Stimulated activated CD4-positive, alpha-beta T cell treated with anti-CD3 and anti-CD28 coated beads, Interleukin-12 subunit alpha, Interleukin-12 subunit beta, amount 100 ng/mL, for 4 hours (primary cell): ENCODE measurements at regions not wholly inside any gene's neighbourhood (a gene's known extent, or its start where the extent isn't known, plus 50 kb on each side); places are given as distances from the start of the nearest gene placed in this dataset.

ENCODE experiments used
- DNase-seq: peaks from one replicate; pipeline ENCODE4 v3.0.0-alpha.2; 2020

DNA sequence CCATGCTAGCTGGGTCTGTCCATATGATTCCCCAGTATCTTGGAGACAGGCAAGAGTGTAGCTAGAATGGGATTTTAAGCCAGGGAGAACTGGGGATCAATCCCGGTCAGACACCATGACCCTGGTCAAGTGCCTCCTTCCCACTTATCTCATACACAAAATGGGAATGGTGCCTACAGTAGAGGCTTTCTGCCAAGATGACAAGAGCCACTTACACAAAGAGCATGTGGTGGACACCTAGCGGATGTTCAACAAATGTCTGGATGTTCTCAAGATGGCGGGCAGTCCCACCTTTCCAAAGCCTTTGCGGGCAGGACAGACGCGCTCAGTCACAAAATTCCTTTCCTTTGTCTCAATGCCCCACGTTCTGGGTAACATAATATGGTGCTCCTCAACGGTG is 57.3 kb downstream of the MAF start:
- DNase-seq: no peak

DNA sequence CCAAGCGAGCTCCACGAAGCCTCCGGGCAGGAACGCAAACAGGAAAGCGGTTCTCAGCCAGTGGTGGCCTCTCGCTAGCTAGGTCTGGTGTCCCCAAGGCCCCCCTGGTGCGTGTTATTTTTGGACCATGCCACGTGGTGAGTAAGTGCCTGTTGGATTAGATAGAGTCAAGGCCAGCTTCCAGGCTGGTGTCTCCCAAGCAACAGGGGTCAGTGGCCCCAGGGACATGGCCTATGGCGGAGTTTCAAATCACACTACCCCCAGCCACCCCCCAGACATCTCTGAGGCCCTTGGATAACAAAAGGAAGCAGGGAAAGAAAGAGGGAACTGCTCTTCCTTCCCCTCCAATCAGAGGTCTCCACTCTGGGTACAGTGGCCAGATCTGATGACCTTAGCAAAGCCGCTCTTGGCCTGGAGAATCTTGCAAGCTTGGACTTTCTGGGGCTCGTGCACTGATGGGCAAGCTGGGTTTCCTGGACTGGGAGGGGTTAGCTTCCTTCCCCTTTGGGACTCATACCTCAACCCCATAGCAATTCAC is 58.2 kb downstream of the MAF start:
- no peak for DNase-seq

DNA sequence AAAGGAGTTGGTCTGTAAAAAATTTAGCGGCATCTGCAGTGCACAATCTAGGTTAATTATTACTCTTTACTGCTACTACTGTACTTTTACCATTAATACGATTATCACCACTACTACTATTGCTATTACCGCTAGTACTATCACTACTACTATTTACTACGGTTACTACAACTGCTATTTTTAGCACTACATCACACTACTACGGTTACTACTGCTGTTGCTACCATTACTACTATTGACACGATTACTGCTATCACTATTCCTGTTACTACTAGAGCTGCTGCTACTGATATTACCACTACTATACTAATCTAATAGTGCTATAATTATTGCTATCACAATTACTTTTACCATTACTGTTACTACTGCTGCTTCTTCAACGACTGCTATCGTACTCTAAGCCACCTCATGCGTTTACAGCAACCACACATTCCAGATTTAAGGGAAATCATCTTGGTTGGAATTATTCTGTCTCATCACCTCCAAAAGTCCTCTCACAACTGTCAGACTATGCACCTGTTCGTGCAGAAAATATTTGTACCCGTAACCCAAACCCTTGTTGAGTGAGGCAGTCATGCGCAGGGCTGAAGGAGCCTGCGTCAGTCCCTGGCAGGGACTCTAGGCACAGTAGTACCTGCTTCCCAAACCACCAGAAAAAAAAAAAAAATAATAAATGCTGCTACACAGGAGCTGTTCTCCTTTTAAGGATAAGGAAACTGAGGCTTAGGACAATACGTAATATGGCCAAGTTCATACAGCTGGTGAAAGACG is 59.5 kb downstream of the MAF start:
- no peak for DNase-seq

DNA sequence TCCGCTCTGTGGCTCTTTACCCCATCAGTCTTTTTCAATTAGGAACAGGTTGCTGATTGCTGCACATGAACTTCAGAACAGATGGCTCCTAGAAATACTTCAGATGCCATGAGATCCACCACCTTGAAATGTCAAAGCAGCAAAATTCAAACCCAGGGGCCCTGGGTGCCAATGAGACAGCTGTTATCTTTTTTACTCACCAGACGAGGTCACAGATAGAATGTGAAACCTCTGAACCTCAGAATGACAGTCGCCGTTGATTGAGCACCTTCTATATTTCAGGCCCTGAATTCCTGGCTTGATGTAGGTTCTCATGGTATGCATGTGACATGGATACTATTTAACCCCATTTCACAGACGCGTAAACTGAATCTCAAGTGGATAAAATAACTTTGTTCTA is 63.0 kb downstream of the MAF start:
- no peak for DNase-seq

DNA sequence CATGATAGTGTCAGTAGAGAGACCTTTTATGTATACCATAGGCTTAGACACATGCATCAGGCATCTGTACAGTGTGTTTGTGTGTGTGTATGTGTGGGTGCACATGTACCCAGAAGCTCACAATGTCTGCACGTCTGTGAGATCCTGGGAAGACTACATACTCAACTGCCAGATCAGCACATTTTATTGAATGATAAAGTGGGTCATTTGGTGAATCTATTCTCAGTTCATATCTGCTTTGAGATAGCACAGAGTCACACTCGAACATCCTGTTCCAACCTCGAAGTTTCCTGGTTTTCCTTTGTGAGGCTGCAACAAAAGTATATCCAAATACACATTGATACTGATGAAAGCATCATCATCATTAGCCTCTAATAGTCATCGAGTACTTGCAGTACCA is 63.6 kb downstream of the MAF start:
- DNase-seq: no peak

DNA sequence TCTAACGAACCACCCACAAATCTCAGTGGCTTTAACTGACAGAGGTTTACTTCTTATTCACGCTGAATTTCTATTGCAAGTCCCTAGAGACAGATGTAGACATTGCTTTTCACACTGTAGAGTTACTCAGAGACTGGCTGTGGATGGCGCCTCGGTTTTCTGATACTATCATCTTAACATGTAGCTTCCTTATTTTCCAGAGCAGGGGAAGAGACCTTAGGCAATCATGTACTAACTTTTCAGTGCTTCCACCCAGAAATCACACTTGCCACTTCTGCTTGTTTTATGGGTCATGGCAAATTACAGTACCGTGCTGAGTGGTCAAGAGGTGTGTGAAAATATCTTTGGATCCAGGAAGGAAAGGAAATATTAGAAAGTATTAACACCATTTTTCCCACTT is 65.4 kb downstream of the MAF start:
- DNase-seq: no peak

DNA sequence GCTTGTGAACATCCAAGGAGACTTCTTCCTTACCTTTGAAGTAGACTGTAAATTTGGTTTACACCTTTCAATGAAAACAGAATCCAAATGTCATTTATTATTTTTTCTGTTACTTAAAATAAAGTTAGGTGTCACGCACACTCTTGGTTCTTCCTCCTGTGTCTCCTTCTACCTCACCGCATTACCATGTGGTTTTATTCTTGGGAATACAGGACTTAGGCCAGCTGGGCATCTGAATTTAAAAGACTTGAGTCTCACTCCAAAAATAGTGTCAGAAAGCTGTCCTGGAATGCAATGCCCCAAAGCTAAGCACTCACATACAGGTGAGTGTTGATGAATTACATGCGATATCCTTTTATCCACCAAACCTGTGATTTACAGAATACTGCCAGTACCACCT is 66.4 kb downstream of the MAF start:
- no peak for DNase-seq

DNA sequence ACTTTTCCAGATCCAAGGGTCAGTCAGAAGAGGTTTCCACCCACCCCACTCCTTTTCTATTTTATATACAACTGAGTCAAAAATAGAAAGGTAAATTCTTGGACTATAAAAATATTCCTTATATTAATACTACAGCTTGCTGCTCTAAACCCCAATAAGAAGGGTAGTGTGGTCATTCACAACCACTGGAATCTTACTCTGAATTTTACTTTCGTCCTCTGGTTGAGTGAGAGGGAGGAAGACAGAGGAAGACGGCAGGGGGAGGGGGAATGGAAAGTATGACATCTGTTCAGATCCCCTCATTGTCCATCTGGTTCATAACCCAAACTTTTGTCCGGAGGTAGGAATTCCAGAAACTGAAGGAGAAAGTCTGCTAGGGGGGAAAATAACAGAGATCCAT is 67.2 kb downstream of the MAF start:
- no peak for DNase-seq

DNA sequence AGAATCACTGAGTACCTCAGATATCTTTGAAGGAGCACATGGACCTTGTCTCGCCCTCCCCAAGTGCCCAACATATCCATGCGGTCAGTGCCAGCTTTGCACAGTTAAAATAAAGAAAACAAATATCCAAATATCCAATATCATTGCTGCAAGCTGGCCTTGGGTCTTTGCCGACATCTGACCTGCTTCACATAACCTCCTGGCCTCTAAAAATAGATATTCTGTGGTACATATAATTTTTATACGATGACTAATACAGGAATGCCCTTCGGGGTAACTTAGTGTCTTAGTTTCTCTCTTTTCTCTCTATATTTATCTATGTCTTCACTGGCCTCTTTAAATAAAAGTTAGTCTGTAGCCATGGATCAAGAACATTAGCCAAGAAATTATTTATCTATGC is 67.8 kb downstream of the MAF start:
- no peak for DNase-seq

DNA sequence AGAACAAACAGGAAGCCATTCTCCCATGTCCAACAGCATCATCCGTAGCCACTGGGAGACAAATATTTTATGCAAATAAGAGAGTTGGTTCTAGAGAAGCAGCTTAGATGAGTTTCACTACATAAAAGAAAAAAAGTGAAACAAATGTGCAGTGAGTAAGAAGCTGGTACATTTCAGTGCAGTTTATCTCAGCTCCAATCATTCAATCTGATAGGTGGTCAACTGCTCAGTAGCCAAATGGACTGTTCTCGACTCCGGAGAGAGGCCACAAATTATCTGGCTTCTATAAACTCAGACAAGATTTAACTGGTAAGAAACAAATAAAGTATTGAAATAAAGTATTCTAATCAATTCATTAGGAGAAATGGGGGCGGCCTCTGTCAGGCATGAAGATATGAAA is 68.3 kb downstream of the MAF start:
- DNase-seq: no peak

DNA sequence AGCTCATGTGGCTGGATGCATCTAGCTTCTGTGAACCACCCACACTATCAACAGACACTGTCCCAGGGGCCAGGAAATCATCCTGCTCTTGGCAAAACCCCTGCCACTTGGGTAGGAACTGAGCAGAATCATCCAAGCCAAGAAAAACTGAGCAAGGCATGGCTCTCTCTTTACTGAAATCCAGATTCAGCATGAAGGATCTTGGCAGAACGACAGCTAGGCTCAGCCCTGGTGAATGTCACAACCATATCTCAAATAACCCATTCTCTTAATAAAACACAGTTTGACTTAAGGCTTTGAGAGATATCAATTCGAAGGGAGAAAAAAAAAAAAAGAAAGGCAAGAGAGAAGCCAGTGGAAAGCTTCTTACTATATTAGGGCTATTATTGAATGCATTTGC is 72.2 kb downstream of the MAF start:
- DNase-seq: no peak

DNA sequence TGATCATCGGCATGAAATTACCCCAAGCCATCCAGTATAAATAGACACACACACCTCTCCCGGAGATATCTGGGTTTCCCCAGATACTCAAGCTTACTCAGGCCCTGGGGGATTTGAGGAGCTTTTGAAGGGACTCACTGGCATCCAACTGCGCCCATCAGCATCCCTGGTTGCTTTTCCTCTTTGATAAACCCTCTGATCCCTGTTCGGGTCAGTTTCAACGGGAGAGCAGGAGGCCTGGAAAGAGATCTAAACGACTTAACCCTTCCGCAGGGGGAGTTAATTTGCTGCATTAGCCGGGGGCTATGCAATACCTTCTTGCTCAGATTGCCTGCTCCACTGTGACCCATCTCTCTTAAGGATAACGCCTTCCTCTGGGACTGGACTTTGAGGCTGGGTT is 76.6 kb downstream of the MAF start:
- no peak for DNase-seq

DNA sequence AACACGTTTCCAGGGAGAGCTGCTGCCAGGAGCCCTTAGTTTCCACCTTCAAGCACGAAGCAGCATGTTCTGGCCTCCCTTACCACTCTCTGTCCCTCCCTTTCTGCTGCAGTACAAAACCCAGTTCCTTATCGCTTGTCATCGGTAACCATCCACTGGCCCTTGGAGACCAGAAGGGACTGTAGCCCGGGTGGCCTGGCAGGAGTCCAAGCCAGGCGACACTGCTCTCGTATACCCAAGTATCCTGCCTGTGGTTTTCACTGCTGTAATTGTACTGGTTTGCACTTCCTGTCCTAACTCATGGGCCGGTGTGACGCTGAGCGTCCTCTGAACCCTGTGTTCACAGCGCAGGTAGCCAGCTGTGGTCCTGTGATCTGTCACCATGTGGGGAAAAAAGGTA is 81.1 kb downstream of the MAF start:
- DNase-seq: no peak

DNA sequence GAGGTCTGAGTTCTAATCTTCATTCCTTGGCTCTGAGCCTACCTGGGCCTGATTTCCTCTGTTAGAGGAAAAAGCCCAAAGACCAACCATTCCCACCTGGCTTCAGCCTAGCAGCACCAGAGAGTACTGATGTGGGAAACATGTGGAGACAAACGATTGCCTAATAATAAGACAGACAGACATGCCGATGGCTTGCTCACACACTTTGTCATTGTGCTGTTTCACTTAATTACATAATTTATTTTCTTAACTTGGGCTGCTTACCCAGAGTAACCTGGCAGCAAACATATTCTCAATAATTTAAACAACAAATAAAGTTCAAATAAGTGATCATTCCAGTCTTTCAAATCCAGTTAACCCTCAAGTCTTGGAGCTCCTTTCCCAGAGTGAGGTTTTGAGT is 83.4 kb downstream of the MAF start:
- no peak for DNase-seq

DNA sequence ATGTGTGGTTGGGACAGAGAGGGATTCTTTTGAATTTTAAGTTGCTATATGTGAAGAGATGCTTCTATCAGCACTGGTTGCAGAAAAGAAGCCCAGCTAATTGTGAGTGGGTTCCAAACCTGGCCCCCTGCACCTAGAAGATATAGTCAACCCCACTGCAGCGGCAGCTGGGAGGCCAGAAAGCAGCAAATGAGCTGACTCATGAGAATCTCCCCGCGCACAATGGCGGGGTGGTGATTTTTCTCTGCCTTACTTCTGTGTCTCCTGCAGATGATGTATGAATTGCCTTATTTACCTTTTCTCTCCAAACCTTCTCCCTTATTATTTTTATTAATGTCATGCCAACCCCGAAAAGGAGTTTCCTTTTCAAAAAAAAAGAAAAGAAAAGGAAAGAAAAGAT is 89.7 kb downstream of the MAF start:
- DNase-seq: no peak

DNA sequence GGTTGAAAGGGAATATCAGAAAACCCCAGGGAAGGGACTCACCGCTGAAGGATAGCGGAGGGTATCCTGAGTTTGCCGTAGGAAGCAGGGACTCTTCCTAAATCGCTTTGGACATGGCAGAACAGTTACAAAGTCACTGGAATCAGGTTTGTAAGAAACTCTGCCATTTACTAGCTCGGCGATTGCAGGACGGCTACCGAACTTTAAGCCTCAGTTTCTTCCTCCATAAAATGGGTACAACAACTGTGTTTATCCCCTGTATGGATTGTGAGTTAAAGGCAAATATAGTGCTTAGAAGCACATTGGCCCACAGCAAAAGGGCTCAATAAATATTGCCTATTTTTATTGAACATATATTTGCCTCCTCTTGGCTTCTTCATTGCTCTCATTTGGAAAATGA is 90.6 kb downstream of the MAF start:
- no peak for DNase-seq

DNA sequence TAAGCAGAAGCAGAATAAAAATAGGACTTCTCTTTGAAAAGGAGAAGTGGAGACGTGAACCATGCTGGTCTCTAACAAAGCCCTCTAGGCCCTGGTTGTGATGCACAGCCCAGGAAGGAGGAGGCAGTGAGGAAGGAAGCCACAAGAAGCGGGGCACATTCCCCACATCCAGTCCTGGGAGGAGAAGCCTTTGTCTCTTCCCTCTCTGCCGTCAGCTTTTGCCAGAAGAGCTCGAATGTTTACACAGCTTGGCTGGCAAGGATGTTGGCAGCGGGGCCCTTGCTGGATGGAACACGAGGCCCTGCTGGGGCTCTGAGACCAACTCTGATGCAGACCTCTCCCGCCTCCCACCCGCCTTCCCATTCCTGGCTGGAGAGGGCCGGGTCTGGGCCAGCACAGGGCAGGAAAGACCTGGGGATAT is 91.3 kb downstream of the MAF start:
- DNase-seq: no peak

DNA sequence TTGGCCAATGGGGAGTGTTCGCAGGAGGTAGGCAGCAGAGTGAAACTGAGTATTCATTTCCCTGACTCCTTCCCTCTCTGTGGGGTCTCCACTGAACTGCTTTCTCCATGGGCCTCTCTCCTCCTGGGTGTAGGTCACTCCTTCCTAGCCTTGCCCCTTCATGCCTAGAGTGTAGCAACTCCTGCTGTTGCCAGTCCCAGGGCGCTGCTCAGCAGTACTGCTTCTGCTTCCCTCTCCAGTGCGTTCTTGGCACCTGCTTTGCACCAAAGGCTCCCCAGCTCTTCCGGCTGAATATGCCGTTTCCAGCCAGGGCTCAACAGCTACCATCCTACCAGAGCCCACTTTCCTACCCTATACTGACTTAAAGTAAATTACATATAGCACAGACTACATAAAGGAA is 92.2 kb downstream of the MAF start:
- no peak for DNase-seq

DNA sequence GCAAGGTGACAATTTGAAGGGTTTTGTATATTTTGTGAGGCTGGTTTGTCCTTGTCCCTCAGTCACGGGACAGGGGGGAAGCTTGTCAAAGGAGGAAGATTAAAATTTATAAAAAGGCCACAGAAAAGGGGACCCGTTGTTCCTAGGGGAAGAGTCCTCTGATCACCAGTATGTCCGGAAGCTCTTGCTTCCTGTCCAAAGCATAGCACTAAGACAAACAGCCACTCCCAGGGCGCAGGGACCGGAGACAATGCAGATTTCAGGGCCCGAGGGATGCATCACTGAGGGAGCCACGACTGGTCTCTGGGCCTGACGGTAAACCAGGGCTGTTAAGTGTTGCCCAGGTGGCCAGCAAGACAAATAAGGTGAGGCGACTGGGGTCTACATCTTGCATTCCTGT is 95.2 kb downstream of the MAF start:
- no peak for DNase-seq

DNA sequence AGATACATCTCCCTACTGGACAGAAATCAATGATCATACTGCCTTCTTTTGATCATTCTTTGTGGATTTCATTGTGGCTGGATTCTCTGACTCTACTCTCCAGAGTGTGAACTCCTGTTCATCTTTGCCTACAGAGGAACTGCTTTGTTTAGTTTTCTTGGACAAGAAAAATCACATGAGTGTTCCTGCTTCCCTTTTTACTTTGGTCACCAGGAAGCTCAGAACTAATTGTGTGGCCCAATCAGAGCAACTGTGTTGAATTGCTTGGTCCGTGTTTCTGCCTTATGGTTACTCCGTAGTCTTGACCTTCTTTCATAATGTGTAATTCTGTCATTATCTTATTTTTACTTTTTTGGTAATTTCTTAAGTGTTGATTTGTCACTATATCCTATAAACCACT is 97.0 kb downstream of the MAF start:
- no peak for DNase-seq

DNA sequence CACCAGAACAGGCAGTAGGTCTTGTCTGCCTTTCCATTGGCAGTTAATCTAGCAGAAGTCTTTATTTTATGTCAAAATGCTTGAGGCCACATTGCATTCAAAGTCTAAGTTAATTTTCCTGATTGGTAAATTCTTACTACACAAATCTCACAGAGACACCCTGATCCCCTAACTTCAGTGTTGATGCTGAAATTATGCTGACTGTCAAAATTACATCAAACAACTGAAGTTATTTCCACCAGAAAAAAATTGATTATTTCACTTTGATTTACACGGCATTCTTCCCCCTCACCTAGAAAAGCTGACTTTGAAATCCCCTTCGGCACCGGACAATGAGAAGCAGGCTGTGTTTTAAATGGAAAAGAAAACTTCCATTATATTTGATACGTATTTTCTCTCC is 99.1 kb downstream of the MAF start:
- no peak for DNase-seq

DNA sequence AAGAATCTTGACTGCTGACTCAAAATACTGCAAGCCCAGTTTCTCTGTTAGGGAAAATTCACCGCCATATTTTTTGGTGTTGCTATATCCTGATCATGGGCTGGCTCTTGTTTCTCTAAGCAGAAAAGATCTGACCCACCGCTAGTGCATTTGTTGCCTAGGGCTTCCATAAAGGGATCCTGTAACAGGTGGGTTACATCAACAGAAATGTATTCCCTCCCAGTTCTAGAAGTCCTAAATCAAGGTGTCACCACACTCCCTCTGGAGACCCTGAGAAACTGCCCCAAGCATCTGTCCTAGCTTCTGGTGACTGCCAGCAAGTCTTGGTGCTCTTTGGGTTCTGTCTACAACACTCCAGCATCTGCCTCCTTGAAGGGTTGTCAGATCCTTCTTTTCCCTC is 99.7 kb downstream of the MAF start:
- no peak for DNase-seq

DNA sequence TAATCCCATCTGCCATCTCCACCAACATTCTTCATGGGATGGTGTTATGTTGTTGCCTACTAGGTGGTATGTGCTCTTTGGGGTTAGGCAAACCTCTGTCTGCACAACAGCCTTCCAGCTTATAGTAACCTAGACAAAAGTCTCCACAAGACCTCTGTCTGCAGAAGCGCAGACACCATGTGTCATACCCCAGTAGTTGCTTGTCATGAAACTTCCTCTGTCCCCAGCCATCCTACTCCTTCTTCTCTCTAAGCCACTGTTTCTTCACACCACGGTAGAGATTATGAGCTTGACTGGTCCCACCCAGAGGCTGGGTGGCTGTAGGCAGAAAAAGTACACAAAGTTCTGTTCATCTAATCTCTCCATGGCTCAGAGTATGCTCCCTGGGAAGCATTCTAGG is 100.3 kb downstream of the MAF start:
- no peak for DNase-seq

DNA sequence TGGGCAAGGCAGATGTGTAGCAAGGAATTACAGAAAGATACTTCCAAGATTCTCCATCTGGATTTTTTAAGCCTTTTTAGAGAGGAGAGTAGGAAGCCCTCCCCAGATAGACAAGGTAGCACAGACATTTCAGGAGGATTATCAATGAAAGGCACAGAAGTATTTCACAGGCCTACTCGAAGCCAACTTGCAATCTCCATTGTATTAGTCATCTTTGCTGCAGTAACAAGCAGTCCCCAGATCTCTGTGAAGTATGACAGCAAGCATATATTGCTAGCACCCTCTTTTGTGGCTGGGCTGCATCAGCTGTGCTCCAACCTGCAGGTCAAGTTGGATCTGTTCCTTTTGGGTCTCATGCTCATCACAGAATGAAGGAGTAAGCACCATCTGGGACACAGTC is 101.6 kb downstream of the MAF start:
- DNase-seq: no peak

DNA sequence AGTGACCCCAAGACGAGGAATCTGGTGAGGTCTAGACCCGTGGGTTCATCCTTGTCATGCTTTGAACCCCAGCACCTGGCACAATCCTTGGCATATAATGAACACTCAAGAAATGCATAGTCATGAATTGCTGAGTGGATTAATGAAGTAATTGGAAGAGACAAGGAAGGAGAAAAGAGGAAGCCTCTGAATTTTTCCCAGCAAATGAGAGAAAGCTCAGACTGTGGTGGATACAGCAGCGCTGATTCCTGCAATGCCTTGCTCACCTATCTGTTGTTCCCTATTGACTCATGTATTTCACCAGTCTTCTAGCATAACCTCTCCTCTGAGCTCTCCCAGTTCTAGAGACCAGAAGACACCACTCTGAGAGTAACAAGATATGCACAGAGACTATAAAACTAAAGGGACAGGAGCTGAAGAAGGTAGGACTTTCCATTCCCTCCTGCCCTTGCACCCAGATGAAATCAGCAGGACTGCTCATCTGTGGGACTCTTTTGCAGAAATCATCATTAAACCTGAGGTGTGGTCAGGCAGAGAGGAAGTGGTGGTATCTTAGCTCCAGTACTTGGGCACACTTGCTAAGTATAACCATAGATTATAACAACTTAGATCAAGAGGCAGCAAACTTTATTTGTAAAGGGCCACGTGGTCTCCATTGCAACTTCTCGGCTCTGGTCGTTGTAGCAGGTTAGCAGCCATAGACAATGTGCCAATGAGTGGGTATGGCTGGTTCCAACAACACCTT is 102.8 kb downstream of the MAF start:
- DNase-seq: no peak
